ENCODE measurements at regions not wholly inside any gene's neighbourhood (a gene's known extent, or its start where the extent isn't known, plus 50 kb on each side); places are given as distances from the start of the nearest gene placed in this dataset.
"Not testable (repeated sequence)": the region's sequence is repeated elsewhere in the genome, so short reads cannot be mapped to it uniquely, and the experiment has no call there.

DNA sequence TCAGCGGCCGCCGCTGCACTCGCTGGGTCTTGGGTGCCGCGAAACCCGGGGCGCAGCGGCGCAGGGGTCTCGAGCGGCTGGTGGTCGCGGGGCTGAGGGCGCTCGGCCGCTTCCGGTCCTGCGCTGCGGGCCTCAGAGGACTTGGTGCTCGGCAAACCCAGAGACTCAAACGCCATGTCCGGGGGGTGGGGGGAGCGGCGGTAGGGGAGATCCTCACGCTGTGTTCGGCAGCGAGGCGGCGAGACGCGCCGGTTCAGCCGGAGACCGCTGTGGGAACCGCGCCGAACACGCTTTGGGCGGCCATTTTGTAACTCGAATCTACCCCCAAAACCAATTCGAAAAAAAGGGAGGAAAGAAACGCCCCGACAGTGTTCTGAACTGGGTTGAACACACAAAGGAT is 317.5 kb upstream of the CDH18 start:
- Histone ChIP-seq H2AFZ (ENCODE audit: low read length) (no peak overlapping the region), H3K18ac (ENCODE audit: insufficient read length, low read depth, low read length) (no peak overlapping the region), H3K4me2 (ENCODE audit: insufficient read depth, insufficient read length, low read length) (no peak overlapping the region), H4K20me1 (ENCODE audit: control insufficient read depth, insufficient read depth, insufficient read length) (no peaks in the 10 kb centered on the region), H4K5ac (ENCODE audit: insufficient read length, low read depth, low read length) (no peak overlapping the region), H3K56ac (ENCODE audit: insufficient read length, low read depth, low read length) (no peak overlapping the region), H3K23me2 (ENCODE audit: insufficient read length, low read depth, low read length, poor library complexity, severe bottlenecking) (no peaks in the 10 kb centered on the region), H3K9me3 (ENCODE audit: control insufficient read depth, low read depth, low read length) (no peaks in the 10 kb centered on the region), H3K4me1 (ENCODE audit: insufficient read depth, low read length) (no peaks in the 10 kb centered on the region), H3K9ac (ENCODE audit: extremely low read depth, insufficient read length, low read length) (no peak overlapping the region), H3T11ph (ENCODE audit: low read length) (no peak overlapping the region), H3K27me3 (ENCODE audit: insufficient read depth, low read length) (no peaks in the 10 kb centered on the region), H3K23ac (ENCODE audit: insufficient read length, low read depth, low read length) (no peak overlapping the region), H2BK5ac (ENCODE audit: insufficient read length, low read length) (no peak overlapping the region), H4K8ac (replicated peaks; ENCODE audit: insufficient read length, low read depth, low read length) (no peak overlapping the region), H3K79me1 (ENCODE audit: insufficient read depth, low read depth, low read length, poor library complexity, severe bottlenecking) (no peaks in the 10 kb centered on the region), H2BK15ac (ENCODE audit: low read depth, low read length) (no peak overlapping the region), H3K14ac (ENCODE audit: insufficient read depth, low read length) (no peak overlapping the region), H2AK5ac (ENCODE audit: insufficient read length, low read length) (no peak overlapping the region), H2BK12ac (ENCODE audit: insufficient read length, low read depth, low read length) (no peak overlapping the region), H3K79me2 (ENCODE audit: insufficient read depth, low read length) (no peaks in the 10 kb centered on the region), H2BK120ac (ENCODE audit: low read depth, low read length, poor library complexity, severe bottlenecking) (no peak overlapping the region), H4K91ac (ENCODE audit: insufficient read length, low read depth, low read length) (no peak overlapping the region), H3K27ac (ENCODE audit: insufficient read length, low read depth, low read length) (no peak overlapping the region), H3K4ac (ENCODE audit: low read depth, low read length) (no peak overlapping the region), H2BK20ac (ENCODE audit: low read depth, low read length, poor library complexity, severe bottlenecking) (no peak overlapping the region)
- no peak for DNase-seq
- TF ChIP-seq, protein P1, sequence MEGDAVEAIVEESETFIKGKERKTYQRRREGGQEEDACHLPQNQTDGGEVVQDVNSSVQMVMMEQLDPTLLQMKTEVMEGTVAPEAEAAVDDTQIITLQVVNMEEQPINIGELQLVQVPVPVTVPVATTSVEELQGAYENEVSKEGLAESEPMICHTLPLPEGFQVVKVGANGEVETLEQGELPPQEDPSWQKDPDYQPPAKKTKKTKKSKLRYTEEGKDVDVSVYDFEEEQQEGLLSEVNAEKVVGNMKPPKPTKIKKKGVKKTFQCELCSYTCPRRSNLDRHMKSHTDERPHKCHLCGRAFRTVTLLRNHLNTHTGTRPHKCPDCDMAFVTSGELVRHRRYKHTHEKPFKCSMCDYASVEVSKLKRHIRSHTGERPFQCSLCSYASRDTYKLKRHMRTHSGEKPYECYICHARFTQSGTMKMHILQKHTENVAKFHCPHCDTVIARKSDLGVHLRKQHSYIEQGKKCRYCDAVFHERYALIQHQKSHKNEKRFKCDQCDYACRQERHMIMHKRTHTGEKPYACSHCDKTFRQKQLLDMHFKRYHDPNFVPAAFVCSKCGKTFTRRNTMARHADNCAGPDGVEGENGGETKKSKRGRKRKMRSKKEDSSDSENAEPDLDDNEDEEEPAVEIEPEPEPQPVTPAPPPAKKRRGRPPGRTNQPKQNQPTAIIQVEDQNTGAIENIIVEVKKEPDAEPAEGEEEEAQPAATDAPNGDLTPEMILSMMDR (conservative IDR thresholded peaks at IDR 0.05), result no peak
- Mint-ChIP-seq H3K27me3 (ENCODE audit: low read depth) (no peaks in the 10 kb centered on the region), H3K27ac (no peak overlapping the region), H3K36me3 (ENCODE audit: insufficient read depth in 1 of 3, low read depth in 3 of 3) (no peaks in the 10 kb centered on the region), H3K9me3 (no peaks in the 10 kb centered on the region), H3K4me3 (no peak overlapping the region), H3K4me1 (no peaks in the 10 kb centered on the region)
- no CpG with 5 or more reads among the region's 44 CpGs for WGBS (ENCODE audit: extremely low coverage, insufficient read length, low lambda C conversion rate)

DNA sequence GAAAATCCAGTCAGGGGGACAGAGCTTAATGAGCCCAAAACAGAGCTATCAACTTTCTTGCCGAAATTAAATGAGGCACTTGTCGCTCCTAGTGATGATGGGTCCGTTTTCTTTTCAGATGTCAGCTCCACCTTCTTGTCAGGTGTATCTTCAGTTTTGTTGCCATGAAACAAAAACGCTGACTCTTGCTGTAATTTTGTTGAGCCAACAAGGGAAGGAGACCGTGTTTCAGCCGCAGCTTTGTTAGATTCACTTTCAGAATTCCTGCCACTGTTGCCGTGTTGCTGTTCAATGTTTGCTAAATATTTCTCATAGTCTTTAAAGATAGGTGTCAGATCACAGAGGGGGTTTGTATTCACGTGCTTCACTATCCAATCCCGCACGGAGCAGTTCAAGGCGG is 316.6 kb upstream of the CDH18 start:
- H3K4ac ChIP-seq (ENCODE audit: low read depth, low read length); H3T11ph ChIP-seq (ENCODE audit: low read length); H3K18ac ChIP-seq (ENCODE audit: insufficient read length, low read depth, low read length); DNase-seq; H2BK15ac ChIP-seq (ENCODE audit: low read depth, low read length); H3K79me2 ChIP-seq (ENCODE audit: insufficient read depth, low read length); H3K27ac ChIP-seq (ENCODE audit: insufficient read length, low read depth, low read length); H3K4me1 ChIP-seq (ENCODE audit: insufficient read depth, low read length); H3K9me3 Mint-ChIP-seq; H3K14ac ChIP-seq (ENCODE audit: insufficient read depth, low read length); H4K8ac ChIP-seq (replicated peaks; ENCODE audit: insufficient read length, low read depth, low read length); H2BK120ac ChIP-seq (ENCODE audit: low read depth, low read length, poor library complexity, severe bottlenecking); H4K20me1 ChIP-seq (ENCODE audit: control insufficient read depth, insufficient read depth, insufficient read length); H3K56ac ChIP-seq (ENCODE audit: insufficient read length, low read depth, low read length); H3K4me2 ChIP-seq (ENCODE audit: insufficient read depth, insufficient read length, low read length); H3K9ac ChIP-seq (ENCODE audit: extremely low read depth, insufficient read length, low read length); H3K4me1 Mint-ChIP-seq; H2BK5ac ChIP-seq (ENCODE audit: insufficient read length, low read length); H3K9me3 ChIP-seq (ENCODE audit: control insufficient read depth, low read depth, low read length); H4K91ac ChIP-seq (ENCODE audit: insufficient read length, low read depth, low read length); H3K23ac ChIP-seq (ENCODE audit: insufficient read length, low read depth, low read length); H3K27ac Mint-ChIP-seq; H4K5ac ChIP-seq (ENCODE audit: insufficient read length, low read depth, low read length); H3K27me3 ChIP-seq (ENCODE audit: insufficient read depth, low read length); H2BK12ac ChIP-seq (ENCODE audit: insufficient read length, low read depth, low read length); H3K4me3 Mint-ChIP-seq; H3K79me1 ChIP-seq (ENCODE audit: insufficient read depth, low read depth, low read length, poor library complexity, severe bottlenecking); H2AK5ac ChIP-seq (ENCODE audit: insufficient read length, low read length); H2BK20ac ChIP-seq (ENCODE audit: low read depth, low read length, poor library complexity, severe bottlenecking); H3K36me3 Mint-ChIP-seq (ENCODE audit: insufficient read depth in 1 of 3, low read depth in 3 of 3); H3K27me3 Mint-ChIP-seq (ENCODE audit: low read depth); H2AFZ ChIP-seq (ENCODE audit: low read length); H3K23me2 ChIP-seq (ENCODE audit: insufficient read length, low read depth, low read length, poor library complexity, severe bottlenecking): not testable (repeated sequence)
- WGBS (ENCODE audit: extremely low coverage, insufficient read length, low lambda C conversion rate), result no CpG with 5 or more reads among the region's 11 CpGs
